Heart right ventricle (tissue), 16 donors: ENCODE measurements at regions not wholly inside any gene's neighbourhood (a gene's known extent, or its start where the extent isn't known, plus 50 kb on each side); places are given as distances from the start of the nearest gene placed in this dataset.

Source experiments
- ATAC-seq, 8 donors: fragments of 200-7000 bp; cut with Tn5 transposase; one replicate each; pipeline ENCODE4 v1.9.1; 2020; ENCODE audit warnings: mild to moderate bottlenecking in 8 of 8, moderate library complexity in 8 of 8, moderate number of reproducible peaks in 1 of 8
- DNase-seq, 2 donors: peaks; one replicate each; pipeline ENCODE4 v3.0.0-alpha.2; 2020
- H3K27ac ChIP-seq, 10 donors: fragments of 200-600 bp; sonication (generic) in 2 of 10; one replicate each; pipeline versions ENCODE4 v1.5.0 to v1.8.0; 2020 to 2022; ENCODE audit warnings: mild to moderate bottlenecking in 3 of 10
- H3K27me3 ChIP-seq, 7 donors: fragments of 200-600 bp; one replicate each; pipeline ENCODE4 v1.8.0; 2021 to 2022; ENCODE audit warnings: mild to moderate bottlenecking in 2 of 7
- H3K36me3 ChIP-seq, 9 donors: fragments of 200-600 bp; sonication (generic) in 1 of 9; one replicate each; pipeline versions ENCODE4 v1.5.0 to v1.8.0; 2020 to 2022; ENCODE audit warnings: mild to moderate bottlenecking in 2 of 9
- H3K4me1 ChIP-seq, 9 donors: fragments of 200-600 bp; sonication (generic) in 1 of 9; one replicate each; pipeline versions ENCODE4 v1.5.0 to v1.8.0; 2020 to 2022; ENCODE audit warnings: mild to moderate bottlenecking in 4 of 9
- H3K4me3 ChIP-seq, 10 donors: fragments of 200-600 bp; sonication (generic) in 2 of 10; one replicate each; pipeline versions ENCODE4 v1.5.0 to v1.8.0; 2020 to 2022; ENCODE audit warnings: mild to moderate bottlenecking in 7 of 10, moderate library complexity in 2 of 10
- H3K9me3 ChIP-seq, 11 donors: fragments of 200-600 bp in 10 of 11; sonication (generic) in 2 of 11; one replicate each; pipeline versions ENCODE4 v1.5.0 to v1.8.0; 2013 to 2022; ENCODE audit warnings: mild to moderate bottlenecking in 2 of 11, control low read depth in 1 of 11, moderate library complexity in 1 of 11
- CTCF ChIP-seq, 9 donors: fragments of 200-600 bp; sonication (generic) in 2 of 9; IDR thresholded peaks; one replicate each; pipeline versions ENCODE4 v1.5.0 to v1.8.0; 2021 to 2022; ENCODE audit warnings: antibody characterized with exemption in 9 of 9, mild to moderate bottlenecking in 5 of 9, moderate library complexity in 1 of 9
- WGBS, 2 donors: extraction: QIAGEN DNeasy Blood & Tissue Kit; methylation state at CpG; one replicate each; pipeline ENCODE4 v1.1.7; 2013; ENCODE audit warnings: inconsistent platforms in 1 of 2; 5-methylcytosine and 5-hydroxymethylcytosine counted together
- intact Hi-C, 10 donors: fragments of 100-400 bp; cut with DNase I; formaldehyde crosslinking; loops; one replicate each; pipeline versions ENCODE4 v1.11.1 to v1.14.2; 2022
- donor health status: Arrhythmogenic right ventricular cardiomyopathy.
- donor health status: ischemic (EF 13 %, LVEDD 7.1; RV severe dilation, severe dysfunction).
- donor health status: healthy with polysubstance abuse.
- donor health status: DM: no; HTN: yes; CAD: no.
- donor health status: DM: no; HTN: no; CAD: no.
- donor health status: ischemic (EF 25% LVEDD 6.9; RV normal size, moderate dysfunction).
- donor health status: ischemic (EF 25% LVEDD 5.7; RV mildly dilated, moderate dysfunction).
- donor health status: healthy.
- donor health status: DM: yes; HTN: yes; CAD: no.
- donor health status: Ischemic cardiomyopathy.
- donor health status: ischemic (EF 35%, LVEDD 5.7; RV mildly dilated, moderate dysfunction).
- donor health status: nonischemic (EF 11% LVEDD 7.7; RV severe dilation, severe dysfunction).
- donor health status: DM: yes; HTN: yes; CAD: no.
- donor health status: PGD.
- donor health status: ischemic (EF 29% LVEDD 5.4; RV normal size, mild dysfunction).
- donor health status: nonischemic (EF 23%, LVEDD 6.1; RV moderate dilation, normal function).

DNA sequence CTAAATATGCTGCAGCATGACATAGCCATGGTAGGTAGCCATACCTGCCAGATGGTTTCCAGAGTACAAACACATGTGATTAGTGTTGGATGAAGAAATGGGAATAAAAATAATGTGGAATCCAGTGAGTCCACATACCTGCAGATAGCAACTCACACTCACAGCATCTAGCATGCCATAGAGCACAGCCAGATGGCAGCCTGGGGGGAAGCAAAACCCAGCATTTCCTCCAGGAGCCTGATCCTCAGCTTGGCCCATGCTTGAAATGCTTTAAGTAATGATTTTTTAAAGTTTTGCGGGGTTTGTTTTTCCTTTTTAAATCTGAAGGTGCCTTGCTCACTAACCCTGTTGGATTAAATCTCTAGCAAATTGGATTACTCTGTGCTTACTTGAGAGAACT, 535.1 kb downstream of the STK39 start:
- Histone ChIP-seq H3K9me3 (peaks cover 0 to 4% (median 0%) of the 10 kb centered on the region in 11 donors), H3K4me1 (no peaks in the 10 kb centered on the region), H3K4me3 (no peak overlapping the region), H3K27me3 (no peaks in the 10 kb centered on the region), H3K36me3 (no peaks in the 10 kb centered on the region), H3K27ac (no peak overlapping the region)
- WGBS, 2 donors, result 95 to 98% methylated on average over 1 of the region's 1 CpG
- DNase-seq (no peak), ATAC-seq (no peak)
- no peak for TF ChIP-seq CTCF (IDR thresholded peaks at IDR 0.05)
- intact Hi-C loops, result no loop called here

DNA sequence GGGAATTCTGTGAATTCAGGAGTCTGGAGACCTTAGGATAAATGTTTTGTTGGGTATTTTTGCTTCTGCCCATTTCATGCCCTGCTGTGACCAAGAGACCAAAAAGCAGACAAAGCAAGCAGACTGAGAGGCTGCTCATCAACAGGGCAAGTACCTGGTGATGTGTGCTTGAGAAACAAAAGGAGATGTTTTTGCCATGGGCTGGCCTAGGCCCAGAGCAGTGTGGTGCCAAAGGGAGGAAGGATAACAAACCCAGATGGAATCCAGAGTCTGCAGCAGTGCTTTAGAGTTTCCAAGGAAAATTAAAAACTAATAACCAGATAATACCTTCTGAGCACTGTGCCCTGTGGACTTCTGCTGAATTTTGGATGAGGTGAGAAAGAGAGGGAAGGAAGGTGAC, 538.4 kb downstream of the STK39 start:
- TF ChIP-seq CTCF (IDR thresholded peaks at IDR 0.05), result no peak
- ATAC-seq, result no peak
- H3K27ac ChIP-seq, result no peak overlapping the region

GRCh38 chr2:167706800-167707199, 540.6 kb downstream of the STK39 start:
- intact Hi-C loops, result no loop called here
- no peaks in the 10 kb centered on the region for H3K4me1 ChIP-seq
- H3K4me3 ChIP-seq, result no peak overlapping the region
- no peaks in the 10 kb centered on the region for H3K36me3 ChIP-seq
- no peaks in the 10 kb centered on the region for H3K27me3 ChIP-seq
- 48 to 68% methylated on average over 2 of the region's 2 CpGs for WGBS, 2 donors
- H3K27ac ChIP-seq, result no peak overlapping the region
- H3K9me3 ChIP-seq, result no peaks in the 10 kb centered on the region
- DNase-seq (no peak), ATAC-seq (no peak)
- TF ChIP-seq CTCF (IDR thresholded peaks at IDR 0.05), result no peak

More for the DNA sequence above, 538.4 kb downstream of the STK39 start:
- no peak for DNase-seq
- no peaks in the 10 kb centered on the region for H3K27me3 ChIP-seq
- no peaks in the 10 kb centered on the region for H3K4me1 ChIP-seq
- H3K9me3 ChIP-seq, result no peaks in the 10 kb centered on the region
- no peaks in the 10 kb centered on the region for H3K36me3 ChIP-seq
- intact Hi-C loops, result no loop called here
- H3K4me3 ChIP-seq, result no peak overlapping the region

DNA sequence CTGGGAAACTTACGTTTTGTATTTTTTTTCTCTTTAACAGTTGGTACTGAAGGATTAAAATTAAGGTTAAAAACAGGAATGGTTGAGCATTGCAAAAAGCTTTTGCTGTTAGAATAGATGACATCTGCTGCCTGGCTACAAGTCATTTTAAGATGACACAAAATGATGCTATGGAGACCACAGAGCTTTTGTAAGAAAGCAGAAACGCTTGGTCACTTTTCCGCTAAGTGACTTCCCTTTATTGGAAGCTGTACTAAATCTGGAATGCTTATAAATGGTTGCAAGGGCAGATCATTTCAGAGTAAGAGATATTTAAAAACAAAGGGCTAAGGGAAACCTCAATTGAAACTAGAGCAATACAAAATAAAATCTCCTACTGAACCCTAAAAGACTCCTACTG, 544.0 kb downstream of the STK39 start:
- WGBS, 2 donors, result 79 to 83% methylated on average over 3 of the region's 3 CpGs
- H3K27ac ChIP-seq, result no peak overlapping the region
- H3K9me3 ChIP-seq, result no peaks in the 10 kb centered on the region
- H3K4me3 ChIP-seq, result no peak overlapping the region
- no peaks in the 10 kb centered on the region for H3K36me3 ChIP-seq
- TF ChIP-seq CTCF (IDR thresholded peaks at IDR 0.05), result no peak
- DNase-seq (no peak), ATAC-seq (no peak)
- no peaks in the 10 kb centered on the region for H3K27me3 ChIP-seq
- H3K4me1 ChIP-seq, result no peaks in the 10 kb centered on the region
- intact Hi-C loops, result no loop called here

DNA sequence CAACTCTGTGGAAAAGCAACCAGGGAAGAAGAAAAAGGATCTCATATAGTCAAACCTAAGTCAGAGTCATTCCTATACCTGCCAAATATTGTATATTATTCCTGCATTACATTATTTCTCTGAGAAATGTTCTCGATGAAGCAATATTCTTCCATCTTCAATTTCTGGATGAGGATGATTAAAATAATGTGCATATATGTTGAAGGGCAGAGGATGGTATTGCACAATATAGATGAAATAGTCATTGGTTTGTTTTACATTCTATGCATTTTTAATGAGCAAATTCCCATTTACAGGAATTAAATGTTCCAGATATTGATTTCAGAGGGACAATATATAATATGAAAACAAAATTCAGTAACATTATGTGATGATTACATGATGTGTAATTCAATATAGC, 545.2 kb downstream of the STK39 start:
- no peak for ATAC-seq
- no peak overlapping the region for H3K27ac ChIP-seq
- no peaks in the 10 kb centered on the region for H3K27me3 ChIP-seq
- no peak for DNase-seq
- no peak for TF ChIP-seq CTCF (IDR thresholded peaks at IDR 0.05)
- H3K4me1 ChIP-seq, result no peaks in the 10 kb centered on the region
- intact Hi-C loops, result no loop called here
- H3K36me3 ChIP-seq, result no peaks in the 10 kb centered on the region
- WGBS, 2 donors, result 93 to 94% methylated on average over 1 of the region's 1 CpG
- H3K9me3 ChIP-seq, result no peaks in the 10 kb centered on the region
- H3K4me3 ChIP-seq, result no peak overlapping the region
